ENCODE measurements at regions not wholly inside any gene's neighbourhood (a gene's known extent, or its start where the extent isn't known, plus 50 kb on each side); places are given as distances from the start of the nearest gene placed in this dataset.

DNA sequence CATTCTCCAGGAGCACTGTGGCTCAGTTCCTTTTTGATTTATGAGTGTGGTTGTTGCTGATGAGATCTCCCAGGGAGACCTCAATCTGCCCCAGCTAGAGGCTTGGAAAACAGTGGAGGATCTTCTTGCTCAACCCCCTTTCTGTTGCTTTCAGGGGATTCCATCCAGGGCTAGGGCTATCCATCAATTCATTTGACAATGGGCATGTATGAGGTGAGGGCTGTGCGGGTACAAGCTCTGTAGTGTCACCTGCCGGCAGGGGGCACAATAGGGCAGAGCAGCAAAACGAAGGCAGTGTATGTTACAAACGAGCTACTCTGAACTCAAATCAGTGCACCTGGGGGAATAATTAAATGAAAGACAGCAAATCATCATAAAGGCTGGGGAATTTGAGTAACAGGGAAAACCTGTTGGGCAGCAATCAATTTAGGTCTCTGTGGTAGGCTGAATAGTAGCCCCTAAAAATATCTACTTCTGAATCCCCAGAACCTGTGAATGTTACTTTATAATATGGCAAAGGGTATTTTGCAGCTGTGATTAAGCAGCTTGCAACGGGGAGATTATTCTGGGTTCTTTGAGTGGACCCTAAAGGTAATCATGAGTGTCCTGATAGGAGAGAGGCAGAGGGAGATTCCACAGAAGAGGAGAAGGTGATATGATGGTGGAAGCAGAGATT is 170.3 kb upstream of the ZBED5 start:
- peak; percentile 29 for DNase-seq (ENCODE audit: low read depth, low spot score)

DNA sequence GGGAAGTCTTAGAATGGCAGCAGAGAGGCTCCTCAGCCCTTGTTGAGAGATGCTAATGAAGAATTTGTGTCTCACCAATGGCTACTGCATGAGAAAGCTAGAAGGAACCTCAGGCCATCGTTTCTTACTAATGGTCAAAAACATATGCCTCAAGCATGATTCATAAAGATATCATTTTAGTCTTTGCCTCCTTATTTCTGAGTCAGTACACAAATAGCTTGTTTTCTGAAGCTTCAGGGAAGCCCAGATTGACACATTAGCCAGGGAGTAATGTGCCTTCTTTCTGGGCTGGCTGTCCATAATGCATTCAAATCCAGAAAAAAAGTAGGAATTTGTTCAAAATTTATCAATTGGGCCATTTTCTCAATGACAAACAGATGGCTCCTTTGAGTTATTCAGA is 169.4 kb upstream of the ZBED5 start:
- in situ Hi-C loops (cut with HindIII; ENCODE audit: low sequenced_read_pairs): no loop called here
- TF ChIP-seq, protein P1, sequence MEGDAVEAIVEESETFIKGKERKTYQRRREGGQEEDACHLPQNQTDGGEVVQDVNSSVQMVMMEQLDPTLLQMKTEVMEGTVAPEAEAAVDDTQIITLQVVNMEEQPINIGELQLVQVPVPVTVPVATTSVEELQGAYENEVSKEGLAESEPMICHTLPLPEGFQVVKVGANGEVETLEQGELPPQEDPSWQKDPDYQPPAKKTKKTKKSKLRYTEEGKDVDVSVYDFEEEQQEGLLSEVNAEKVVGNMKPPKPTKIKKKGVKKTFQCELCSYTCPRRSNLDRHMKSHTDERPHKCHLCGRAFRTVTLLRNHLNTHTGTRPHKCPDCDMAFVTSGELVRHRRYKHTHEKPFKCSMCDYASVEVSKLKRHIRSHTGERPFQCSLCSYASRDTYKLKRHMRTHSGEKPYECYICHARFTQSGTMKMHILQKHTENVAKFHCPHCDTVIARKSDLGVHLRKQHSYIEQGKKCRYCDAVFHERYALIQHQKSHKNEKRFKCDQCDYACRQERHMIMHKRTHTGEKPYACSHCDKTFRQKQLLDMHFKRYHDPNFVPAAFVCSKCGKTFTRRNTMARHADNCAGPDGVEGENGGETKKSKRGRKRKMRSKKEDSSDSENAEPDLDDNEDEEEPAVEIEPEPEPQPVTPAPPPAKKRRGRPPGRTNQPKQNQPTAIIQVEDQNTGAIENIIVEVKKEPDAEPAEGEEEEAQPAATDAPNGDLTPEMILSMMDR (IDR thresholded peaks at IDR 0.05; ENCODE audit: low read depth, low read length): no peak
- peak; percentile 61 for DNase-seq (ENCODE audit: low read depth, low spot score)
- no peak overlapping the region for H3K4me3 ChIP-seq (ENCODE audit: low read depth, low read length)

More for the DNA sequence above, 170.3 kb upstream of the ZBED5 start:
- in situ Hi-C loops (cut with HindIII; ENCODE audit: low sequenced_read_pairs): no loop called here
- no peak overlapping the region for H3K4me3 ChIP-seq (ENCODE audit: low read depth, low read length)
- TF ChIP-seq, protein P1 (IDR thresholded peaks at IDR 0.05; ENCODE audit: low read depth, low read length): peak; percentile 83

DNA sequence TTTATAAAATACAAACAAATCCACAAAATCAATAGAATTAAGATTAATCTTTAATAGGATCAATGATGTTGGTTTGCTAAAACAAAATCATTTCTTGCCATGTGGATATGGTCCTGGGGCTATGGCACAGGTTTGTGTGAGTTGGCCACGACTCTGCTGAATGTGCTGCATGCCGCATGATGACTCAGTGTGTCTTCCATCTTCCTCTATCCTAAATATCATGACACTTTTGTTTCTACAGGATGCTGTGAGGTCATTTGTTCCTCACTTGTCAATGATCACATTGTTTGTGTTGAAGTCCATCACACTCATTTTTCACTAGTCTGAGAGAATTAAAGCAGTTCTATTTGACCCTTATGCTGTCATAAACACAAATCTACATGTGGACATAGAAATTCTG is 167.2 kb upstream of the ZBED5 start:
- no peak overlapping the region for H3K4me3 ChIP-seq (ENCODE audit: low read depth, low read length)
- DNase-seq (ENCODE audit: low read depth, low spot score): peak; percentile 42
- TF ChIP-seq, protein P1 (IDR thresholded peaks at IDR 0.05; ENCODE audit: low read depth, low read length): no peak
- in situ Hi-C loops (cut with HindIII; ENCODE audit: low sequenced_read_pairs): no loop called here

DNA sequence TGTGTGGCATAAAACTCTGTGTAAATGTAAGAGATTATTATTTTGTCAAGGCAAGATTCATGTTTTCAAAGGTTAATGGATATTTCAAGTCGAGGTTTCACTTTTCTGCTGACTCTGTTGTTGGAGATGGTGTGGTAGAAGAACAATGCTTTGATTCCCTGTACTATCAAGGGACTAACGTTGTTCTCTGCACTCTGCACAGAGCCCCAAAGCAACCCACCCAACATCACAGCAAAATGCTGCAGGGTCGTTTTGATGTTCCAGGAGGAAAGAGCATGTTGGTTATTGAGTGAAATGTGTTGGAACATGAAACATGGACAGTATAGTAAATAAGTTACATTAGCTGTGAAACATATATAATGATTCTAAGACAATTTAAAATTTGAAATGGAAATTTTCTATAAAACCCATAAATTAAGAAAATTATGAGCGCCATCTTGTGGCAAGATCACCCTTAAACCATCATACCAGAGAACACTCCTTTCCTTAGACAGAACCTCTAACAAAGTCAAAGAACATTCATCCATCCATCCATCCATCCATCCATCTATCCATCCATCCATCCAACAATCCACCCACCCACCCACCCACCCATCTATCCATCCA is 164.4 kb upstream of the ZBED5 start:
- peak; percentile 29 for DNase-seq (ENCODE audit: low read depth, low spot score)

DNA sequence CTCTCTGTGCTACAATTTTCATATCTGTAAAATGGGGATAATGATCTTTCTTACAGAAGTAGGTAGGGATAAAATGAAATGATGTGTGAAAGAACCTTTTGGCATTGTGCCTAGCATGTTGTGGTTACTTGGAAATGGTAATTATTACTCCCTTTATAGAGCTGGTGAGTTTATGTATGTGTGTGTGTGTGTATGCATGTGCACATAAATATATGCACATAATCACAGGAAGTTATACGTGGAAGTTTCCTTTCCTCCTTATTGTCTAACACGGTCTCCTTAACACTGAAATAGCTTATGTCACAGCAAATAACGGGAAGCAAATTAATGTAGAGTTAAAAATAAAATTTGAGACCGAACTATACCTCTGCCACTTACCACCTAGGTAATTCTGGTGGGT is 163.7 kb upstream of the ZBED5 start:
- in situ Hi-C loops (cut with HindIII; ENCODE audit: low sequenced_read_pairs): no loop called here
- TF ChIP-seq, protein P1 (IDR thresholded peaks at IDR 0.05; ENCODE audit: low read depth, low read length): no peak
- DNase-seq (ENCODE audit: low read depth, low spot score): no peak
- H3K4me3 ChIP-seq (ENCODE audit: low read depth, low read length): no peak overlapping the region

More for the DNA sequence above, 164.4 kb upstream of the ZBED5 start:
- H3K4me3 ChIP-seq (ENCODE audit: low read depth, low read length): no peak overlapping the region
- in situ Hi-C loops (cut with HindIII; ENCODE audit: low sequenced_read_pairs): no loop called here
- TF ChIP-seq, protein P1 (IDR thresholded peaks at IDR 0.05; ENCODE audit: low read depth, low read length): peak; percentile 45

DNA sequence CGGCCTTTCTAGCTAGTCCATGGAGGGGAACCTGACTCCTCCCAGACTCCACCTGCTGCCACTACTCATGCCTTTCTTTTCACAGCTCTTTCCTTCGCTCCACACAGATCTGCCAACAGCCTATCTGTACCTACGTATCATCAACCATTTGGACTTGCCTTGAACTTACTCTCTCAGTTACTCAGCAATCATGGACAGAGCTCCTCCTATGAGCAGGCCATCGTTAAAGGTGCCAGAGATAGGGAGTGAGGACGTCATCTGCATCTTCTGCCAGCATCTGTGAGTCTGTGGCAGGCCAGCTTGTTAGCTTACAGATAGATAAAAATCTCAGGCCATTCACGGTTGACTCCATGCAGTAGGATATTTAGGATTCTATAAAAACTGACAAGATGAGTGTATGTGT is 162.9 kb upstream of the ZBED5 start:
- DNase-seq (ENCODE audit: low read depth, low spot score): no peak
- no peak overlapping the region for H3K4me3 ChIP-seq (ENCODE audit: low read depth, low read length)
- in situ Hi-C loops (cut with HindIII; ENCODE audit: low sequenced_read_pairs): no loop called here
- TF ChIP-seq, protein P1 (IDR thresholded peaks at IDR 0.05; ENCODE audit: low read depth, low read length): no peak

All from astrocyte of the spinal cord (primary cell).